OCI-LY3 (cell line): ENCODE measurements at regions not wholly inside any gene's neighbourhood (a gene's known extent, or its start where the extent isn't known, plus 50 kb on each side); places are given as distances from the start of the nearest gene placed in this dataset.

Experiments
- CTCF ChIP-seq: fragments of 200-600, 300-600 bp; sonication (generic); IDR thresholded peaks from 2 replicates; pipeline ENCODE4 v1.5.1; 2014; ENCODE audit warnings: antibody characterized with exemption, low read length, low read depth
- EZH2phosphoT487 ChIP-seq: fragments of 200-600 bp; shearing (Covaris generic); IDR thresholded peaks from 2 replicates; pipeline ENCODE4 v1.6.1; 2018; ENCODE audit warnings: antibody characterized with exemption, mixed run types, low read depth

GRCh38 chr22:48192920-48193319 is 1430.5 kb downstream of the TBC1D22A start:
- no peak for TF ChIP-seq CTCF
- TF ChIP-seq EZH2phosphoT487: no peak
